NCI-H2029 (cell line): ENCODE measurements at regions not wholly inside any gene's neighbourhood (a gene's known extent, or its start where the extent isn't known, plus 50 kb on each side); places are given as distances from the start of the nearest gene placed in this dataset.
A peak's percentile ranks its signal among the peaks of the same experiment; 100 is the strongest.

ENCODE experiments used
- DNase-seq: peaks from one replicate; lab custom pipeline; 2025; lab: John Stamatoyannopoulos, UW

- DNase-seq: no peak
These were observed 507.8 kb downstream of the EPHA4 start for GRCh38 chr2:221064058-221064854.

GRCh38 chr2:221064880-221065279 lies 507.2 kb downstream of the EPHA4 start:
- no peak for DNase-seq

DNA sequence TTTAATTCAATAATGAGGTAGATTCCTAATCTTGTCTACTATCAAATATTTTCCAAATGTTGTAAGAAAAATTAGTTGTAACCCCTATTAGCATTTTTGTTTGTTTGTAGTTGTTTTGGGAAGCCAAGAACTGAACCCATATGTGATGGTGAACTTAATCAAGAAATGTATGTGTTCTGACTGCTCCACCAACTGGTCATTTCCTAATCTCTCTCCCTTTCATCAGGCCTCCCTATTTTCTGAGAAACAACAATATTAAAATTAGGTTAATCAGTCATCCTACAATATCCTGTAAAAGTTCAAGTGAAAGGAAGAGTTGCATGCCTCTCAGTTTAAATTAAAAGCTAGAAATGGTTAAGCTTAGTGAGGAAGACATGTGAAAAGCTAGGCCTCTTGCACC lies 504.0 kb downstream of the EPHA4 start:
- no peak for DNase-seq

DNA sequence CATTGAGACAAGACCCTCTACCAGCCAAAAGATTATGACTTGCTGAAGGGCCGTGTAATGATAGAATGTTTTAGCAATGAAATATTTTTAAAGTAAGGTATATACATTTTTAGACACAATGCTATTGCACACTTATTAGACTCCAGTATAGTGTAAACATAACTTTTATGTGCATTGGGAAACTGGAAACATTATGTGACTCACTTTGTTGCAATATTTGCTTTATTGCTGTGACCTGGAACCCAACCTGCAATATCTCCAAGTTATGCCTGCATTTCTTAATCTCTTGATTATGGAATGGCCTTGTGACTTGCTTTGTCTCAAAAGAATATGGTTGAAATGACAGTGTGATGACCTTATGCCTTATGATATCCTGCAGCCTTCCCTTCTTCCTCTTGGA lies 502.0 kb downstream of the EPHA4 start:
- DNase-seq: no peak

- no peak for DNase-seq
These were observed 498.6 kb downstream of the EPHA4 start for GRCh38 chr2:221073326-221074049.

DNA sequence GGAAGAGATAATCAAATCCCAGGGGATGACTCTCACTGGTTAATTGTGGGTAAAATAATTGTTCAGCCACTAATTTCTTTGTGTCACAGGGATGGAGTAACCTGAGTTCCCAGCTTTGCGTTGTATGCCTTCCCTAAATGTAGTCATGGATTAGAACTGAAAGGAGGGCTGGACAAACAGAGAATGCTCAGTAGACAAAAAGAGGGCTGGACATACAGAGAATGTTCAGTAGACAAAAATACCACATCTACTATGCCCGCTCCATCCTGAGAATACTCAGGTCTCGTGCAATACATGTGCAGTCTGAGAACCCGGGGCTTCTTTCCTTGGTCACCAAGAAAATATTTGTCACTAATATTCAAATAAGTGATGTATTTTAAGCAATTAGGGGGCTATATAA lies 497.9 kb downstream of the EPHA4 start:
- no peak for DNase-seq

- no peak for DNase-seq
These were observed 496.9 kb downstream of the EPHA4 start for GRCh38 chr2:221075203-221075602.

- DNase-seq: no peak
These were observed 494.9 kb downstream of the EPHA4 start for GRCh38 chr2:221077251-221077650.

DNA sequence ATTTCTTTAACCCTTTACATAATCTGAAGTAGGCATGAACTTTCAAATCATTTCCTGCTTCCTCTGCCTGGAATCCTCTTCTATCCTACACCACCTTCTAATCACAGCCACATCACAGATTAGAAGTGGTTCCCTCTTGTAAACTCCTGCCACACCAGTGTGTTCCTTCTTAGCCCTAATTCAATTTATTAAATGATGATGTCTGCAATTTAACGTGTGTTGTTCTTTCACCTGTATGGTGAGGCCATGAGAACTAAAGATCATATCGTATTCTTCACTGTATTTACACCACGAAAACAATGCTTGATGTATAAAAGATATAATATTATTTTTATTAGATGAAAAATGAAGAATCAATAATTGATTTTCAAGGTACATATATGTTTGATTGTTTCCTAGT lies 494.3 kb downstream of the EPHA4 start:
- DNase-seq: no peak

GRCh38 chr2:221085341-221085900 lies 486.7 kb downstream of the EPHA4 start:
- no peak for DNase-seq

GRCh38 chr2:221085936-221086335 lies 486.2 kb downstream of the EPHA4 start:
- no peak for DNase-seq

DNA sequence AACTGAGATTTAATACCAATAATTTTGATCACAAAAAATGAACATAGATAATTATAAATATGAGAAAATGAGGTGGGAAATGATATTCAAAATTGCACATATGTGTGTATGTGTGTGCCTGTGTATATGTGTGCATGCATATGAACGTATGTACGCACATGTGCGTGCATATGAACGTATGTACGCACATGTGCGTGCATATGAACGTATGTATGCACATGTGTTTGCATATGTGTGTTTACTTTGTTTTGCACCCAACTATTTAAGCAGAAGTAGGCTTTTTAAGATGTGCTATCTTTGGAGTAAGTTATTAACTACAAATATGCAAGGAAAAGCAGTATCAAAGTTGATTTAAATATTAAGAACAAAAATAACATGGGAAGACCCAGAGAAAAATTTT lies 484.3 kb downstream of the EPHA4 start:
- no peak for DNase-seq

DNA sequence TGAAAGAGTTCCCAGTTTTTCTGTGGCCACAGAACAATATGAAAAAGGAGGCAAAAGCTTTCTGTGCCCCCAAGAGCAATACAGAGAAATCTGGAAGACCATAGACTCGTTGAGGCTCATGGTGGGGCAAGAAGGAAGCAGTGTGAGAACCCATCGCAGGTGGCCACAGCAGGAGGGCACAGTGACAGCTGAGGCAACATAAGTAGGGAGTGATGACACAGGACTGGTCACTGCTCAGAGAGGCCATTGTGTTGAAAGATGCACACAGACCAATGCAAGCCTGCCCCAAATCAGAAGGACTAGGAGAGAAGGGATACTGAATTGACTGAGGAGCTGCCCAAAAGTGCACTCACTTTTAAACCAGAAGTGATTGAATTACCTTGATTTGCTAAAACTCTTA lies 483.6 kb downstream of the EPHA4 start:
- DNase-seq: no peak

DNA sequence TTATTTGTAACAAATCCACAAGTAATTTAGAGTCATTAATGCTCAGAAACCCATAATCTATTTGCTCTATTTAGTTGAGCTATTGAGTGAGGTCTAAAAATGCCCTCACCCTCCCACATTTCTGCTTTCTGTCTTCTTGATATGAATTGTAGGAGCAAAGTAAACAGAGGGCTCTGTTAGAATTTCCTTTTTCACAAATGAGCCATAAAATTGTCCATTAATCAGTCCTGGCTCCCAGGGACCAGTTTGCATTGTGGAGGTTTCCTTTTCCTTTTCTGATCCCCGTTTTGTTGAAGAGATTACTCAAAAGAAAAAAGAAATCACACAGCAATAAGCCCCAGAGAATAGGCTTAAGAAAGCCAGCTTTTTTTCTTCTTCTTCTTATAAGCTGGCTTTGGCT lies 476.7 kb downstream of the EPHA4 start:
- DNase-seq: no peak

DNA sequence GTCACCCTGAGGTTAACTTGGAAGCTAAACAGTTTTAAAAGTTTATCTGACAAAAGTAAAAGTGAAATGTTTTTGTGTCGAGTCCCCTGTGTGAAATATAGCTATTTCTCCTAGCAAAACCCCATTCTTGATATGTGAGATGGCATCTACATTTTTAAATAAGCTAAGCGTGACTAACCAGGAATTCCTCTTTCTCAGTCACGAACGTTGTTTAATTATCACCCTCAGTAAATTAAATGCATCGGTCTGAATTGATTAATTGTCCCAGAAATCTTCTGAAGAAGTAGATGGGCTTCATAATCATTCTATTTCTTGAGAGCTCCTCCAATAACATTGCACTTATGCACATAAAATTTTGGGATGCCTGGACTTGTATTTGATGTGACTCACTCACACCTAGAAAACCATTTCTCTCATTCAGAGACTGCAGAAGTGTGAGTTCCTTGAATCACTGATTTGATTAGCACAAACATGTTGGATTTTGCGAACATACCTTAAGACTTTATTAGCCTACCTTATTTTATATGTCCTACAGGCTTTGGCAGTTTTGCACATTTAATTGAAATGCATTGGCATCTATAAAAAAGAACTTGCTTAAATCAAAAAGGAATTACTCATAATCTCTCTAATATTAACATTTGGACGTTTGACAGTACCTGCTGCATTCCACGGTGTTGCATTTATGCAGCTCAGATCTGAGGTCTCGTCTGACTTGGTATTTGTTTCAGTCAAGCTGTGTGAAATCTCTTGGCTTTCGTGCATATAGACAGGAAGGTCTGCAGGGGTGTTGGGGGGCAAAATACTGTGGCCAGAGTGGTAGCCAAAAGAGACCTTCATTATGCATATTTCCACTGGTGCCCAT lies 475.2 kb downstream of the EPHA4 start:
- no peak for DNase-seq

DNA sequence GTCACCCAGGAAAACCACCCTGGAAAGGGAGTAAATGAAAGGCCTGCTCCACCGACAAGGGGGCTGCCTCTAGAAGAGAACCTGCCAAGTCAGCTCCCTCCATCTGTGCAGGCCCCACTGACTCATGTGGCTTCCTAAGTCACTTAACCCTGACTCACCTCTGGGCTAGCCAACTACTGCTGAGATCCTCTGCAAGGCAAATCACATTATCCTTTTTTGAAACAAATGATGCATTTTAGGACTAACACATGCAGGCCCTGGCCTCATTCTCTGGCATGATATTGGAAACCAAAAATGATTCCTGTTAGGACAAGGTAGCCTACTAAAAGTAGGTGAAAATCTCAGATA lies 474.6 kb downstream of the EPHA4 start:
- DNase-seq: no peak

DNA sequence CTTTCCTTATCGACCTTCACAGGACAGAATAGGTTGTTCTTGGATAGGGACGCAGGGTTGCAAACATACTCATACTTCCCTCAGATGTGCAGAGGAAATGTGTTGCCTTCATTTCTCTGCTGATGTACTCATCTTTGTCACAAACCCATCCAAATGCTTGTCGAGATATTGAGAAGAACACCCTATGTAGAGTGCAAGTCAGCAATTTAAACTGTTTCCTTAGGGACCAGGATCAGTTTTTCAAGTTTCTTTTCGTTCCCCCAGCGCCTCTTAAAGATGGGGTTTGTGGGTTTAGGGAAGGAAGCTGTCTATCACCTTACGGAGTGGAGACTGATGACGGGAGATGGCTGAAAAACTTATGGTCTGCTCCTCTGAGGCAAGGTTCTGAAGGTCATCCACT lies 474.2 kb downstream of the EPHA4 start:
- DNase-seq: no peak

- no peak for DNase-seq
These were observed 471.5 kb downstream of the EPHA4 start for GRCh38 chr2:221100467-221101089.

DNA sequence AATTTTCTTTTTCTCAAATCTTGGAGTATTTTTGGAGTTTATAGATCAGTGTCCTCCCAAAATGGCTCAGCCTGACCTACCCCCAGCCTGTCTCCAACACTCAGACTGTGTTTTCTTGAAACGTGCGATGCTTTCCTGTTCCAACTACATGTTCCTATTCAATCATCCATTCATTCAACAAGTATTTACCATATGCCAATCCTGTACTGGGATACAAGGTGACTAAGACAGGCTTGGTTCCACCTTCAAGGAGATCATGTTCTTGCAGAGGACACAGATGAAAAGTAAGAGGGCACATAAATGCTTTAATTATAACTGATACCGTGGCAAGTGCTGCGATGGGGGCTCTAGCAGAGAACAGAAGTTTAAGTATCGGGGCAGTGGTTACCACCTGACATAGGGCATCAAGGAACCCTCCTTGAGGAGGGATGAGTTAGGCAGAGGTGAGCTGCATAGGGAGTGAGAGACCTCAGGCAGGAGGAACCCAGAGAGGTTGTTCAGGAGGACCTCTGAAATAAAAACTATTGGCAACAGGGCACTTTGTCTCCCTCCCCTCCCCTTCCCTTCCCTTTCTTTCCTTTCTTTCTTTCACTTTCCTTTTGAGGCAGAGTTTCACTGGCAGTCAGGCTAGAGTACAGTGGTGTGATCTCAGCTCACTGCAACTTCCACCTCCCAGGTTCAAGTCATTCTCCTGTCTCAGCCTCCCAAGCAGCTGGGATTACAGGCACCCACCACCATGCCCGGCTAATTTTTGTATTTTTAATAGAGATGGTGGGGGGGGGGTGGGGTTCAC lies 469.0 kb downstream of the EPHA4 start:
- no peak for DNase-seq

DNA sequence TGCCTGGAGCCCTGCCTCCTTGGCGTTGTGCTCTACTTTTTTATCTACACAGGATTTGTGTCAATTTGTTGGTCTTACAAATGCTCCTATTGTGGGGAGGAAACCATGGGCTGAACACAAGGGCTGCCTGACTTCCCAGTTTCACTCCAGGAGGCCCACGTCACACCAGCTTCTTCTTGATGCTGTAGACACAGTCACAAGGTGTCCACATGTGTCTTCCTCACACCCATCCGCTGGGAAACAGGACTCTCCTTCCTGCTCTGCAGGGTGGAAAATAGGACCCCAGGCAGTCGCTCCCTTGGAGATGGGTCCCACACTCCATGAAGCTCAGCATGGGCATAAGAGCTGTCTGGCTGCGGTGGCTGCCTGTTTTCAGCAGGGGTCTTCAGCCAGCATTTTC lies 468.2 kb downstream of the EPHA4 start:
- no peak for DNase-seq

- peak; percentile 27 for DNase-seq
These were observed 467.7 kb downstream of the EPHA4 start for GRCh38 chr2:221104361-221104811.
